HepG2 (cell line): ENCODE measurements at regions not wholly inside any gene's neighbourhood (a gene's known extent, or its start where the extent isn't known, plus 50 kb on each side); places are given as distances from the start of the nearest gene placed in this dataset.

Source experiments
- ADNP ChIP-seq: sonication (generic); formaldehyde crosslinking; IDR thresholded peaks from 2 replicates; pipeline ENCODE4 v1.4.0; 2020; ENCODE audit warnings: missing genetic modification reagents
- IKZF1 ChIP-seq: fragments of 450-650 bp; IDR thresholded peaks from 2 replicates; pipeline ENCODE4 v1.7.1; 2016
- MTF2 ChIP-seq: sonication (generic); formaldehyde crosslinking; IDR thresholded peaks from 2 replicates; pipeline ENCODE4 v1.5.0; 2020; ENCODE audit warnings: missing genetic modification reagents, borderline replicate concordance
- NFE2L1 ChIP-seq: sonication (generic); formaldehyde crosslinking; IDR thresholded peaks from 2 replicates; pipeline ENCODE4 v1.4.0; 2020; ENCODE audit warnings: missing genetic modification reagents, mild to moderate bottlenecking, borderline replicate concordance
- PBX3 ChIP-seq: sonication (generic); formaldehyde crosslinking; IDR thresholded peaks from 2 replicates; pipeline ENCODE4 v1.8.1; 2023; ENCODE audit warnings: missing genetic modification reagents, inconsistent platforms, borderline replicate concordance
- RBFOX2 ChIP-seq: fragments of 200-400 bp; formaldehyde crosslinking; IDR thresholded peaks from 2 replicates; pipeline ENCODE4 v1.6.1; 2017; ENCODE audit warnings: low read depth, mild to moderate bottlenecking, low read length
- SOX13 ChIP-seq, 3 experiments: fragments of 450-650 bp in 1 of 3; sonication (generic) in 1 of 3; formaldehyde crosslinking in 1 of 3; IDR thresholded peaks in 2 of 3; conservative IDR thresholded peaks in 1 of 3; 2 replicates each; pipeline versions ENCODE4 v1.5.0 to v1.6.1; 2016 to 2020; ENCODE audit warnings: antibody characterized with exemption in 1 of 3, mild to moderate bottlenecking in 1 of 3, missing compliant biosample characterization in 1 of 3, missing genetic modification reagents in 1 of 3, moderate library complexity in 1 of 3
- ZBED4 ChIP-seq: sonication (generic); formaldehyde crosslinking; IDR thresholded peaks from 2 replicates; pipeline ENCODE4 v1.4.0; 2020; ENCODE audit warnings: missing genetic modification reagents, borderline replicate concordance
- ZBTB25 ChIP-seq: IDR thresholded peaks from 2 replicates; pipeline ENCODE4 v1.6.1; 2018; ENCODE audit warnings: missing genetic modification reagents
- ZBTB39 ChIP-seq: sonication (generic); formaldehyde crosslinking; IDR thresholded peaks from 2 replicates; pipeline ENCODE4 v1.5.0; 2020; ENCODE audit warnings: missing genetic modification reagents
- ZMYM2 ChIP-seq: sonication (generic); formaldehyde crosslinking; IDR thresholded peaks from 2 replicates; pipeline ENCODE4 v1.8.0; 2022; ENCODE audit warnings: mild to moderate bottlenecking, missing genetic modification reagents
- ZNF234 ChIP-seq: sonication (generic); formaldehyde crosslinking; conservative IDR thresholded peaks from 2 replicates; pipeline ENCODE4 v1.5.1; 2020; ENCODE audit warnings: mild to moderate bottlenecking, missing genetic modification reagents
- ZNF576 ChIP-seq: sonication (generic); formaldehyde crosslinking; IDR thresholded peaks from 2 replicates; pipeline ENCODE4 v1.4.0; 2020; ENCODE audit warnings: mild to moderate bottlenecking, missing genetic modification reagents

- TF ChIP-seq ZBED4 (CRISPR knock-in tag): no peak
- no peak for TF ChIP-seq RBFOX2
- TF ChIP-seq ZNF234 (CRISPR knock-in tag): no peak
- TF ChIP-seq NFE2L1 (CRISPR knock-in tag): no peak
- no peak for TF ChIP-seq ZBTB39 (CRISPR knock-in tag)
- no peak for TF ChIP-seq MTF2 (CRISPR knock-in tag)
- TF ChIP-seq ZNF576 (CRISPR knock-in tag): no peak
- TF ChIP-seq ADNP: no peak
- TF ChIP-seq SOX13 (IDR thresholded peaks at IDR 0.05): no peak
- TF ChIP-seq SOX13 (CRISPR knock-in tag; conservative IDR thresholded peaks at IDR 0.05 in 1 of 2, IDR thresholded peaks at IDR 0.05 in 1 of 2): no peak
- TF ChIP-seq ZMYM2 (CRISPR knock-in tag): no peak
- no peak for TF ChIP-seq IKZF1
- TF ChIP-seq ZBTB25: no peak
- no peak for TF ChIP-seq PBX3 (CRISPR knock-in tag)
These were observed 854.3 kb downstream of the LUZP2 start (continued) for GRCh38 chr11:25350899-25351803.
